Osteoblast (primary cell): ENCODE measurements at regions not wholly inside any gene's neighbourhood (a gene's known extent, or its start where the extent isn't known, plus 50 kb on each side); places are given as distances from the start of the nearest gene placed in this dataset.

Source experiments
- DNase-seq: peaks from one replicate; pipeline ENCODE4 v3.0.0; 2011; ENCODE audit warnings: low spot score, mixed read lengths; ENCODE audit not compliant: insufficient read length; ENCODE audit errors: missing footprints
- H2AFZ ChIP-seq: 2 replicates; pipeline ENCODE4 v1.6.0; 2011; ENCODE audit warnings: mild to moderate bottlenecking, low read length
- H3K27ac ChIP-seq: 2 replicates; pipeline ENCODE4 v1.5.1; 2011; ENCODE audit warnings: mild to moderate bottlenecking, low read depth, low read length, moderate library complexity
- H3K27me3 ChIP-seq: 2 replicates; pipeline ENCODE4 v1.6.0; 2012; ENCODE audit warnings: mild to moderate bottlenecking, control low read depth, inconsistent platforms, low read length, moderate library complexity; ENCODE audit not compliant: insufficient read depth
- H3K36me3 ChIP-seq: 2 replicates; pipeline ENCODE4 v1.5.1; 2011; ENCODE audit warnings: mild to moderate bottlenecking, low read length, control low read depth, moderate library complexity; ENCODE audit not compliant: insufficient read depth
- H3K4me1 ChIP-seq: 2 replicates; pipeline ENCODE4 v1.5.1; 2011; ENCODE audit warnings: mild to moderate bottlenecking, low read length, control low read depth, moderate library complexity; ENCODE audit not compliant: insufficient read depth
- H3K4me2 ChIP-seq: 2 replicates; pipeline ENCODE4 v1.6.0; 2011; ENCODE audit warnings: mild to moderate bottlenecking, low read length; ENCODE audit not compliant: insufficient read depth
- H3K4me3 ChIP-seq: fragments of 200-600 bp; sonication (generic); 3 replicates; pipeline ENCODE4 v1.5.1; 2012; ENCODE audit warnings: mild to moderate bottlenecking, low read length, inconsistent platforms; ENCODE audit not compliant: insufficient read depth
- H3K79me2 ChIP-seq: 2 replicates; pipeline ENCODE4 v1.6.0; 2012; ENCODE audit warnings: mild to moderate bottlenecking, low read length, control low read depth, inconsistent platforms; ENCODE audit not compliant: insufficient read depth
- H3K9me3 ChIP-seq: 2 replicates; pipeline ENCODE4 v1.5.1; 2011; ENCODE audit warnings: low read depth, low read length, control low read depth
- H4K20me1 ChIP-seq: 2 replicates; pipeline ENCODE4 v1.6.0; 2012; ENCODE audit warnings: mild to moderate bottlenecking, low read length, control low read depth; ENCODE audit not compliant: insufficient read depth
- CTCF ChIP-seq: IDR thresholded peaks from 2 replicates; pipeline ENCODE4 v1.5.1; 2011; ENCODE audit warnings: mild to moderate bottlenecking, low read depth, low read length, moderate library complexity; ENCODE audit errors: extremely low read depth

GRCh38 chr10:111748184-111748583, 435.4 kb downstream of the GPAM start:
- no peak for DNase-seq
- H3K4me2 ChIP-seq, result no peak overlapping the region
- H3K4me1 ChIP-seq, result no peaks in the 10 kb centered on the region
- no peak overlapping the region for H3K27ac ChIP-seq
- no peaks in the 10 kb centered on the region for H3K79me2 ChIP-seq
- H3K9me3 ChIP-seq, result no peaks in the 10 kb centered on the region
- no peak overlapping the region for H2AFZ ChIP-seq
- H4K20me1 ChIP-seq, result no peaks in the 10 kb centered on the region
- H3K36me3 ChIP-seq, result no peaks in the 10 kb centered on the region
- TF ChIP-seq CTCF, result no peak
- H3K4me3 ChIP-seq, result no peak overlapping the region
- no peaks in the 10 kb centered on the region for H3K27me3 ChIP-seq

- Histone ChIP-seq H3K4me3 (no peak overlapping the region), H3K27me3 (no peaks in the 10 kb centered on the region), H3K79me2 (no peaks in the 10 kb centered on the region), H4K20me1 (no peaks in the 10 kb centered on the region), H3K9me3 (no peaks in the 10 kb centered on the region), H3K27ac (no peak overlapping the region), H3K4me1 (no peaks in the 10 kb centered on the region), H2AFZ (no peak overlapping the region), H3K36me3 (no peaks in the 10 kb centered on the region), H3K4me2 (no peak overlapping the region)
- no peak for TF ChIP-seq CTCF
- DNase-seq, result no peak
These were observed 433.3 kb downstream of the GPAM start for GRCh38 chr10:111750165-111750849.

GRCh38 chr10:111756217-111757061, 427.1 kb downstream of the GPAM start:
- no peak overlapping the region for H3K4me2 ChIP-seq
- H3K27me3 ChIP-seq, result no peaks in the 10 kb centered on the region
- no peaks in the 10 kb centered on the region for H3K79me2 ChIP-seq
- TF ChIP-seq CTCF, result peak; percentile 45
- no peaks in the 10 kb centered on the region for H3K36me3 ChIP-seq
- no peaks in the 10 kb centered on the region for H4K20me1 ChIP-seq
- H3K4me1 ChIP-seq, result no peaks in the 10 kb centered on the region
- H3K27ac ChIP-seq, result no peak overlapping the region
- H3K4me3 ChIP-seq, result no peak overlapping the region
- DNase-seq, result peak; percentile 13
- no peak overlapping the region for H2AFZ ChIP-seq
- no peaks in the 10 kb centered on the region for H3K9me3 ChIP-seq

- Histone ChIP-seq H3K4me3 (no peak overlapping the region), H3K79me2 (no peaks in the 10 kb centered on the region), H3K27me3 (no peaks in the 10 kb centered on the region), H3K4me1 (no peaks in the 10 kb centered on the region), H3K4me2 (no peak overlapping the region), H4K20me1 (no peaks in the 10 kb centered on the region), H3K27ac (no peak overlapping the region), H3K36me3 (no peaks in the 10 kb centered on the region), H2AFZ (no peak overlapping the region), H3K9me3 (no peaks in the 10 kb centered on the region)
- no peak for DNase-seq
- TF ChIP-seq CTCF, result no peak
These were observed 425.0 kb downstream of the GPAM start for GRCh38 chr10:111758593-111758992.
